GM12873 (cell line): ENCODE measurements at regions not wholly inside any gene's neighbourhood (a gene's known extent, or its start where the extent isn't known, plus 50 kb on each side); places are given as distances from the start of the nearest gene placed in this dataset.
A peak's percentile ranks its signal among the peaks of the same experiment; 100 is the strongest.

ENCODE experiments used
- TF ChIP-seq, protein P1 (sequence below): IDR thresholded peaks from 2 replicates; pipeline ENCODE4 v1.5.1; 2012; ENCODE audit warnings: low read depth, mild to moderate bottlenecking, moderate library complexity, low read length, control low read depth; ENCODE audit not compliant: insufficient read depth; ENCODE audit errors: missing control alignments

DNA sequence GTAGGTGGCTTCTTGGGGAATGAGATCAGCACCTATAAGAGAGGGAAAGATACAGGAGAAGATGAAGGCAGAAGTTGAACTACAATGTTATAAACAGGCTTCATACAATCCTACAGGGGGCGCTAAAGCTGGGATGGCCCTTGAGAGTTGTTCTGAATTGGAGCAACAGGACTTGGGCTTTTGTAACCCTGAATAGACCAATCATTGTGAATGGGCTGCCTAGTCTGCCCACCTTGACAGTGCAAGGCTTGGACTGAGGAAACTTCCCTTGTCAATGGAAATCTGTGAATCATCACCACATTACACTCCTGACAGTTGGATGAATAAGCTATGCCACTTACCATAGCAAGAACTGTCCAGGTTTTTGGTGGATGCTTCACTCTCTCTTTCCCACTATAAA lies 306.1 kb downstream of the KCNC2 start:
- TF ChIP-seq, protein P1, sequence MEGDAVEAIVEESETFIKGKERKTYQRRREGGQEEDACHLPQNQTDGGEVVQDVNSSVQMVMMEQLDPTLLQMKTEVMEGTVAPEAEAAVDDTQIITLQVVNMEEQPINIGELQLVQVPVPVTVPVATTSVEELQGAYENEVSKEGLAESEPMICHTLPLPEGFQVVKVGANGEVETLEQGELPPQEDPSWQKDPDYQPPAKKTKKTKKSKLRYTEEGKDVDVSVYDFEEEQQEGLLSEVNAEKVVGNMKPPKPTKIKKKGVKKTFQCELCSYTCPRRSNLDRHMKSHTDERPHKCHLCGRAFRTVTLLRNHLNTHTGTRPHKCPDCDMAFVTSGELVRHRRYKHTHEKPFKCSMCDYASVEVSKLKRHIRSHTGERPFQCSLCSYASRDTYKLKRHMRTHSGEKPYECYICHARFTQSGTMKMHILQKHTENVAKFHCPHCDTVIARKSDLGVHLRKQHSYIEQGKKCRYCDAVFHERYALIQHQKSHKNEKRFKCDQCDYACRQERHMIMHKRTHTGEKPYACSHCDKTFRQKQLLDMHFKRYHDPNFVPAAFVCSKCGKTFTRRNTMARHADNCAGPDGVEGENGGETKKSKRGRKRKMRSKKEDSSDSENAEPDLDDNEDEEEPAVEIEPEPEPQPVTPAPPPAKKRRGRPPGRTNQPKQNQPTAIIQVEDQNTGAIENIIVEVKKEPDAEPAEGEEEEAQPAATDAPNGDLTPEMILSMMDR = peak; percentile 55

DNA sequence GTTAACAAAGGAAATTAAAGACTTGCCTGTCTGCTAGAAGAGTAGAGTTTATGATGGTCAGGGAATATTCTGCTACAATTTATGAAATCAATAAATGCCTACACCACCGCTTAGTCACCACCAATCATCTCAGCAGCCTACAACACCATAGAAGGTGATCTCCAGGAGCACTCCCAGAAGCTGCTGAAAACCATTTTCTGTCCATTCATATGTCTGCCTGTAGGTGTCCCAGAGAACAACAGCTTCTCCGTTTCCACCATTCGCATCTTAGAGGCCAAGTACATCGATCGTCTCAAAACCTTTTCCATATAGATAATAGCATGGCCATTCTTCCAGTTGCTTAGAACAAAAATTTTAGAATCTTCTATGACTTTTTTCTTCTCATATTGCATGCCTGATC lies 303.4 kb downstream of the KCNC2 start:
- TF ChIP-seq, protein P1 = peak; percentile 31

DNA sequence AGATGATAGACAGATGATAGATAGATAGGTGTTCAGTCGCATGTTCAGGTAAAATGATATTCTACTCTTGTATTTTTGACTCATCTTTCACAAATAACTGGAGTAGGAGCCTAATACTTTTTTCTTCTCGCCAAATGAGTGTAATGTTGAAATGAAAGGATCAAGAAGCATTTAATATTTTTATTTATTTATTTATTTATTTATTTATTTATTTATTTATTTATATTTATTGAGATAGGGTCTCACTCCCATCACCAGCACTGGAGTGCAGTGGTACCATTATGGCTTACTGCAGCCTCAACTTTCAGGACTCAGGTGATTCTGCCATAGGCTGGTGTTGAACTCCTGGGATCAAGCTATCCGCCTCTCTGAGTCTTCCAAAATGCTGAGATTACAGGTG lies 298.8 kb downstream of the KCNC2 start:
- TF ChIP-seq, protein P1 = no peak

DNA sequence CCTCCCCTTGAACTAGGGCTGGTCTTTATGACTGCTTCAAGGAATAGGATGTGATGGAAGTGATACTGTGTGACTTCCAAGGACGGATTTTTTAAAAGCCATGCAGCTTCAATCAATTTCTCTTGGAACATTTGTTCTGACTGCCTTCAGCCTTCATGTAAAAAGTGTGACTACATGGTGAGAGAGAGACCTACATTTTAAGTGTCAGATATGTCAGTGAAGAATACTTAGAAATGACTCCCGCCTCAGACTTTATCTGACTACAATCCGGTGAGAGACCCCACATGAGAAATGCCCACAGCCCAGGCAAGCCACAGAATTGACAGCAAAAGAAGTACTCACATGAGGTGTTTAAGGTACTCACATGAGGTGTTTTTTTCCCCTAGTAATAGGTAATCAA lies 295.3 kb downstream of the KCNC2 start:
- TF ChIP-seq, protein P1 = no peak

DNA sequence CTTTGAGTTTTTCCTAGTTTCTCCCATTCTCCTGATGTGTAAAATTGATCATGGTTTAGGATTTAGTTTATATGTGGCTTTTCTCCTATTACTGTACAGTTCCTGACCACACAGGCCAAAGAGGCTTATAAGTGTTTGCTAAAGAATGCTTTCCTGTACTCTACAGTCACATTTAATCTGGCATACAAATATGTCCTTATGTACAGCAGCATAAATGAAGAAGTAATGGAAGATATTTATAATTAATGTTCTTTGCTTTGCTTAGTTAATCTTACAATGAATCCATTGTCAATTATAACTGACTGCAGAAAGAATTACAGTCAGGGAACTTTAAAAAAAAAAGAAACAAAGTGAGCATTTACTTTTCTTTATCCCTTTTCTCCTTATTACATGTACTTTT lies 293.9 kb downstream of the KCNC2 start:
- TF ChIP-seq, protein P1 = no peak

DNA sequence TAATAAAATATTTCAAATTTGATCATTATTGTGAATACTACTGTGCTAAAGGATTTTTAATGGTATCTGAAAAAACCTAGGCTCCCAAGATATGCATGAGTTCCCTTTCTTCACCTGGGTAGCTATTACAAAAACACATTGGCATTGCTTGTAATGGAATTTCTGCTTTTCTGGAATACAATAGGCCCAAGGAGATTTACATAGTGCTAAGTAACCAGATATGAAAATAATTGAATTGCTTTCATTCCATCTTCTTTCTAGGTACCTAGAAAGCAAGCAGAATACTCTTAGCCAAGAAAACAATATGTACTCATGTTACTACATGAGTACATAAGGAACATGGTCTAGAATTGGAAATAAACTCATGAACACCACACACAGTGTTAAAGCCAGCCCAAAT lies 291.9 kb downstream of the KCNC2 start:
- TF ChIP-seq, protein P1 = no peak

DNA sequence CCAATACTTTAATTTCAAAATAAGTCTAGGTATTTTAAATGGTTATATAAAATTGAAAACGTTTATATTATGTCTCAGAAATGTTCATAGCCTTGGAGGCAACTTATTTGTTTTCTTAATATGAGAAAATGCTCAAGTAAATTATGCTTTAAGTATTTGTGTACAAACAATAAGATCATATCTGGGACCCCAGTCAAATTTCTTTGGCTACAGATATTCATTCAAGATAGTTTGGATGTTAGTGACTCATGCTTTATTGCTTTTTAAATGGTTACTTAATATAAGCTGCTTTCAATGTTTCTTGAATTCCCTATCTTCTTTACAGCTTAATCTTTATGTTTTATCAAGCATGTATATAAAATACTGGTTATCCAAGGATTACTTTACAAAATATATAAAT lies 291.3 kb downstream of the KCNC2 start:
- TF ChIP-seq, protein P1 = no peak
